Small intestine (tissue), 7 donors: ENCODE measurements at regions not wholly inside any gene's neighbourhood (a gene's known extent, or its start where the extent isn't known, plus 50 kb on each side); places are given as distances from the start of the nearest gene placed in this dataset.
A peak's percentile ranks its signal among the peaks of the same experiment; 100 is the strongest.

Experiments
- DNase-seq, 2 donors: peaks; one replicate each; pipeline versions ENCODE4 v3.0.0 to v3.0.0-alpha.2; 2013
- FAIRE-seq: peaks from 2 replicates; lab custom pipeline; 2012; peaks lifted over from hg19 to GRCh38; lab: Jason Lieb, UNC
- H3K27ac ChIP-seq, 3 donors: one replicate each; pipeline ENCODE4 v1.5.1; 2013; ENCODE audit warnings: low read length in 2 of 3, mild to moderate bottlenecking in 2 of 3, control low read depth in 1 of 3, inconsistent platforms in 1 of 3, low read depth in 1 of 3, moderate library complexity in 1 of 3
- H3K27me3 ChIP-seq, 3 donors: one replicate each; pipeline ENCODE4 v1.6.1; 2013; ENCODE audit warnings: low read length in 3 of 3, inconsistent platforms in 1 of 3; ENCODE audit not compliant: control insufficient read depth in 3 of 3, insufficient read depth in 3 of 3
- H3K36me3 ChIP-seq, 3 donors: one replicate each; pipeline ENCODE4 v1.6.1; 2013; ENCODE audit warnings: low read length in 3 of 3, inconsistent platforms in 1 of 3, low read depth in 1 of 3, mild to moderate bottlenecking in 1 of 3, moderate library complexity in 1 of 3; ENCODE audit not compliant: control insufficient read depth in 3 of 3, insufficient read depth in 2 of 3
- H3K4me1 ChIP-seq, 3 donors: one replicate each; pipeline ENCODE4 v1.6.1; 2013; ENCODE audit warnings: low read length in 2 of 3, inconsistent platforms in 1 of 3, low read depth in 1 of 3, mild to moderate bottlenecking in 1 of 3, moderate library complexity in 1 of 3; ENCODE audit not compliant: control insufficient read depth in 3 of 3, insufficient read depth in 2 of 3
- H3K4me3 ChIP-seq, 3 donors: one replicate each; pipeline ENCODE4 v1.5.1; 2013; ENCODE audit warnings: low read length in 3 of 3, control low read depth in 1 of 3, inconsistent platforms in 1 of 3, low read depth in 1 of 3, mild to moderate bottlenecking in 1 of 3, moderate library complexity in 1 of 3
- H3K9me3 ChIP-seq, 2 donors: one replicate each; pipeline ENCODE4 v1.6.1; 2013; ENCODE audit warnings: low read depth in 1 of 2, low read length in 1 of 2; ENCODE audit not compliant: control insufficient read depth in 2 of 2, insufficient read depth in 1 of 2
- WGBS, 3 donors: extraction: QIAGEN DNeasy Blood & Tissue Kit; methylation state at CpG; one replicate each; pipeline ENCODE4 v1.1.7; 2013; 5-methylcytosine and 5-hydroxymethylcytosine counted together
- donor health status: healthy with polysubstance abuse.
- donor health status: control.
- donor health status: control.
- donor health status: Bipolar disorder and iron deficiency.
- donor health status: healthy.

DNA sequence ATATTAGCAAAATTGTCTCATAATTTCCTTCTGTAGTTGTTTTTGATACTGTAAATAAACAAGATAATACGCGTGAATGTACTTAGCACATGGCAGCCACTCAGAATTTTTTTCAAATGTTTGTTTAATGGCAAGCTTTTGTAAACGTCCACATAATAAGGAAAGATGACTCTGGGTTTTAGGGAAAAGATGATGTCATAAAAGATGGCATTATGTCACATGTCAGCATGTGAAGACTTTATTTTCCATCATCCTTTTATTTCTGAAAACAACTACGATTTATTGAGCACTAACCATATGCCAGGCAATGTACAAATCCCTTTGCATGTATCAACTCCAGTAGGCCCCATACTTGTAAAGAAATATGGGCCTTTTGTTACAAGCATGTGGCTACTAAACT is 139.9 kb downstream of the C11orf91 start:
- DNase-seq = no peak
- no peak for FAIRE-seq
- no peaks in the 10 kb centered on the region for H3K4me1 ChIP-seq
- H3K27ac ChIP-seq = no peak overlapping the region
- H3K27me3 ChIP-seq = no peaks in the 10 kb centered on the region
- WGBS, 3 donors = 57 to 63% (median 61%) methylated on average over 4 of the region's 4 CpGs
- H3K4me3 ChIP-seq = no peak overlapping the region
- no peaks in the 10 kb centered on the region for H3K9me3 ChIP-seq
- no peaks in the 10 kb centered on the region for H3K36me3 ChIP-seq

- Histone ChIP-seq H3K4me3 (no peak overlapping the region), H3K9me3 (no peaks in the 10 kb centered on the region), H3K4me1 (no peaks in the 10 kb centered on the region), H3K36me3 (no peaks in the 10 kb centered on the region), H3K27me3 (no peaks in the 10 kb centered on the region), H3K27ac (no peak overlapping the region)
- DNase-seq (no peak), FAIRE-seq (no peak)
- WGBS, 3 donors = 78 to 84% (median 78%) methylated on average over 11 of the region's 11 CpGs
Measured at GRCh38 chr11:33559567-33559966, 141.1 kb downstream of the C11orf91 start.

DNA sequence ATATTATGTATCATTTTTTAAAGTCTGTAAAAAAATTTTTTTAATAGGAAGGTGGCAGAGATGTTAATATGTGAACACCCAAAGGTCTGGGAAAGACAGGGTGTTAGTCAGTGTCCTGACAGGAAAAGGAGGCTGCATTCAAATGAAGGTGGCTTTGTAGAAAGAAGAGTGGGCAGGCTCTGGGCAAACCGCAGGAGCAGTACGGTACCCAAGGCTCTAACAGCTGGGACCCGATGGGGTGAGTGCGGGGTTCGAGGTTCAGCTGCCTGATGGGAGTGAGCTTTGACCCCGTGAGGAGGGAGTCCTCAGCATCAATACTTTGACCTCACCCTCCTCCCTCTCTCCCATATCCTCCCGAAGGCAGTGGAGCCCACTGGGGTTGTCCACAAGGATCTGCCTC is 142.5 kb downstream of the C11orf91 start:
- FAIRE-seq = no peak
- 36 to 73% (median 64%) methylated on average over 7 of the region's 7 CpGs for WGBS, 3 donors
- no peaks in the 10 kb centered on the region for H3K36me3 ChIP-seq
- no peaks in the 10 kb centered on the region for H3K9me3 ChIP-seq
- H3K27me3 ChIP-seq = no peaks in the 10 kb centered on the region
- no peak overlapping the region for H3K27ac ChIP-seq
- DNase-seq = no peak
- H3K4me1 ChIP-seq = no peaks in the 10 kb centered on the region
- no peak overlapping the region for H3K4me3 ChIP-seq

GRCh38 chr11:33557201-33557600 is 143.4 kb downstream of the C11orf91 start:
- Histone ChIP-seq H3K4me1 (no peaks in the 10 kb centered on the region), H3K27ac (no peak overlapping the region), H3K4me3 (no peak overlapping the region), H3K27me3 (no peaks in the 10 kb centered on the region), H3K36me3 (no peaks in the 10 kb centered on the region), H3K9me3 (no peaks in the 10 kb centered on the region)
- DNase-seq (no peak), FAIRE-seq (no peak)
- 35 to 63% (median 63%) methylated on average over 1 of the region's 1 CpG for WGBS, 3 donors

DNA sequence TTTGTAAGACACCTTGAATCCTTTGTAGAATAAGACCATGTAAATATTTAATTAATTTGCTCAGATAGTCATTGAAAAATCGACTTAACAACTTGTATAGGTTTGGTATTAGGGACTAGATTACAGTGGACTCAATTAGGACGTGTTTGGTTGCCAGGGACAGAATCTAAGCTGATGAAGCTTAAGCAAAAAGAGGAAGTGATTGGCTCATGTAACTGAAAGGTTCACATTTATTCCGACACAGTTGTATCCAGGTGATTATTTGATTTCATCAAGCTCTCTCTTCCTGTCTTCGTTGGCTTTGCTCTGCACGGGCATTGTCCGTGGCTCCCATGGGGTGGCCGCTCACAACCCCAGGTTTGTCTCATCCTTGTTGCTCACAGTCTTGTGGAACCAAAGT is 146.4 kb downstream of the C11orf91 start:
- Histone ChIP-seq H3K4me3 (no peak overlapping the region), H3K4me1 (no peaks in the 10 kb centered on the region), H3K27ac (no peak overlapping the region), H3K36me3 (no peaks in the 10 kb centered on the region), H3K27me3 (no peaks in the 10 kb centered on the region), H3K9me3 (no peaks in the 10 kb centered on the region)
- no peak for DNase-seq
- no peak for FAIRE-seq
- 88 to 90% (median 88%) methylated on average over 7 of the region's 7 CpGs for WGBS, 3 donors

DNA sequence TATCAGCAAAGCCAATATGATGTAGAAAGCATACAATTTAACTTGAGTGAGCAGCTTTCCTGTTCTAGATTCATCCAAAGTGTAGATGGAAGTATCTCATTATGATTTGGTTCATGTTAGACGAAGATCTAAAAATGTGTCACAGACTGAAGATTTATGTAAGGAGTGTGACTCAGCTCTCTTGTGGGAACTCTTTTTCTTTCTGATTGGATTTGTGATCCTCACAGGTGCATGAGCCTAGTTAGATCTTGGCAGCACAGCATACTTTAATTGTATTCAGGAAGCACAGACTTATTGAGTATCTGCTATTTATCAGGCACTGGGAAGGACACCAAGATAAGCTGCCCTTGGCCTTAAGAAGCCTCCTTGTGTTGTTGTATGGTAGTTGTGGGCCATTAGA is 147.1 kb downstream of the C11orf91 start:
- no peaks in the 10 kb centered on the region for H3K27me3 ChIP-seq
- no peak for FAIRE-seq
- no peaks in the 10 kb centered on the region for H3K4me1 ChIP-seq
- H3K4me3 ChIP-seq = no peak overlapping the region
- 20 to 47% (median 21%) methylated on average over 1 of the region's 1 CpG for WGBS, 3 donors
- H3K27ac ChIP-seq = no peak overlapping the region
- H3K36me3 ChIP-seq = no peaks in the 10 kb centered on the region
- DNase-seq = peak in 1 of 2 donors; percentile 29
- H3K9me3 ChIP-seq = no peaks in the 10 kb centered on the region

- no peak overlapping the region for H3K27ac ChIP-seq
- H3K36me3 ChIP-seq = no peaks in the 10 kb centered on the region
- DNase-seq (no peak), FAIRE-seq (no peak)
- no peak overlapping the region for H3K4me3 ChIP-seq
- 79 to 88% (median 84%) methylated on average over 3 of the region's 3 CpGs for WGBS, 3 donors
- no peaks in the 10 kb centered on the region for H3K27me3 ChIP-seq
- no peaks in the 10 kb centered on the region for H3K9me3 ChIP-seq
- no peaks in the 10 kb centered on the region for H3K4me1 ChIP-seq
Measured at GRCh38 chr11:33552756-33553155, 147.9 kb downstream of the C11orf91 start.

GRCh38 chr11:33551051-33551450 is 149.6 kb downstream of the C11orf91 start:
- no peak for DNase-seq
- 75 to 84% (median 84%) methylated on average over 3 of the region's 3 CpGs for WGBS, 3 donors
- Histone ChIP-seq H3K27ac (no peak overlapping the region), H3K27me3 (no peaks in the 10 kb centered on the region), H3K4me1 (no peaks in the 10 kb centered on the region), H3K36me3 (no peaks in the 10 kb centered on the region), H3K9me3 (no peaks in the 10 kb centered on the region), H3K4me3 (no peak overlapping the region)
- no peak for FAIRE-seq

DNA sequence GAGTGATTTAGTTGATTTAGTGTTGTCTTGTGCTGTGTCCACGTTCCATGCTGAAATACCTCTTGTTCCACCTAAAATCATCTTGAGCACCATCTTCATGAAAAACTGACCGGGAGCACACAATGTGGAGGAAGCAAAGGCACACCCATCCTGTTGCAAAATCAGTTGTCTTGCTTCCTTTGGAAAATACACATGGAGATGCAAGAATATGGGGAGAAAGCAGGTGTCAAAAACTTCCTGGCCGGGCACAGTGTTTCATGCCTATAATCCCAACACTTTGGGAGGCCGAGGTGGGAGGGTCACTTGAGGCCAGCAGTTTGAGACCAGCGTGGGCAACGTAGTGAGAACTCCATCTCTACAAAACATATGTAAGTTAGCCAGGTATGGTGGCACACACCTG is 151.1 kb downstream of the C11orf91 start:
- DNase-seq (no peak), FAIRE-seq (no peak)
- Histone ChIP-seq H3K27ac (no peak overlapping the region), H3K36me3 (no peaks in the 10 kb centered on the region), H3K4me3 (no peak overlapping the region), H3K9me3 (no peaks in the 10 kb centered on the region), H3K27me3 (no peaks in the 10 kb centered on the region), H3K4me1 (no peaks in the 10 kb centered on the region)
- 65 to 75% (median 74%) methylated on average over 6 of the region's 6 CpGs for WGBS, 3 donors
